NCI-H345 treated with DMSO at 0.1 percent for 48 hours (cell line): ENCODE measurements at regions not wholly inside any gene's neighbourhood (a gene's known extent, or its start where the extent isn't known, plus 50 kb on each side); places are given as distances from the start of the nearest gene placed in this dataset.

Source experiments
- DNase-seq: peaks from one replicate; lab custom pipeline; 2025; ENCODE audit not compliant: unreplicated experiment; lab: John Stamatoyannopoulos, UW

DNA sequence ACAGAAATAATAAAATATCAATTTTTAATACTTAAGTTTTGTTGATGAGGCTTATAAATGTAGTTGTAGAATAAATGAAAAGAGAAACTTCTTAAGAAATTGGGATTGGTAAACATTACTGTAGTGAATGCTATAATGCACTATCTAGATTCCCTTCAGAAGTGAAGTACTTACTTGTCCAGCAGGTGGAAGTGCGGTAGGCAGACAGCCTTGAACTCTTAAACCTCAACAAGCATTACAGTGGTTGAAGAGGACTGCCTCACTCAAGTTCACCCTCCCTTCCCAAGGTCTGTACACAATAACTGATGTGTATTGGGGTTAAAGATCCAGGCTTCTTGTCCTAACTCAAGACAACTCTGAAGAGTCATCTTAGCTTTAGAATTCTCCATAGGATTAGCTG is 931.0 kb upstream of the LRRTM1 start:
- no peak for DNase-seq

DNA sequence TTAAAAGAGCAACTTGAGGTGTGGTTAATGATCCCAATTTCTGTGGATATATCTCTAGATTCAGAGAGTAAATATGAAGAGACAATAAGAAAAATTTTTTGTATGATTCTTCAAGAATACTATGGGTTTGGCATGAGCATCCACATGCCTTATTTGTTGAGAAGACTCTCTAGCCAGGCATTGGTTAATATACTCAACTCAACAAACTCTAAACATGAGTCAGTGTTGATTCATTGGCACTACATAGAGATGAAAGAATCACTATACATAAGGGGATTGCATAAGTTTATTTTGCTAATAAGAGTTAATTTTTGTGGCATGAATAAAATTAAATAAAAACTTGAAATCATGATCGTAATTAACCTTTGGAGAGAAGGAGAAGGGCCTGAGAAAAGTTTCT is 930.2 kb upstream of the LRRTM1 start:
- no peak for DNase-seq

DNA sequence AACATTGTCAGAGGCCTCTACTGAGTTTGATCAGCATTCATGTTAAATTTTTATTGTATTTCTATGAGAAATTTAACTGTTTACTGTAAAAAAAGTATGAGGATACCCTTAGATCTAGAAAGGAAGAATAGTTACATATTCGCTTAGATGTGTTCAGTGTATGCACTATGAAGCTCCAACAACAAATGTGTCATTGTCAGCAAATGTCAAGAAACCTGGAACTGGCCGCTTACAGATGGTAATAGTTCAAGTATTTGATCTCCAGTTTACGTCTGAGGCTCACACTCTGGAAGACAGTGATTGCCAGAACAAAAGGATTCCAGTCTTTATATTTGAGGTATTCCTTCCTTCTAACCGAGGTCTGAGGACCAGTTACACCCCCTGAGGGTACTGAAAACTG is 921.2 kb upstream of the LRRTM1 start:
- no peak for DNase-seq

DNA sequence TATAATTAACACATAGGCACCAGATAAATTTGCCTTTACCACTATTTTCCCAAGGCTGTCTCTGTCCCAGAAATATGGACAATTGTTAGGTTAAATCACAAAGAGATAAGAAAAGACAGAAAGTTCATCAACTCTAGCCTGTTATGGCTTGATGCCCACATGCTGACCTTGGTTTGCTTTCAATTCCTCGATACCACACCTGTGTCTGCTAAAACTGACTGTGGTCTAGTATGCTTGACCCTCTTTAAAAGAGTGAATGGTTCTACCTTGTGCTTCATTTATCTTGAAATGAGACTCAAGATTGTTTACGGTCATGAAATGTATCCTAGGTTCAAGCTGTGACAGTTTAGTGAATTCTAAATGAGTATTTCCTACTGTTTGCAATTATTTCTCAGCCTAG is 909.0 kb upstream of the LRRTM1 start:
- DNase-seq, result no peak

DNA sequence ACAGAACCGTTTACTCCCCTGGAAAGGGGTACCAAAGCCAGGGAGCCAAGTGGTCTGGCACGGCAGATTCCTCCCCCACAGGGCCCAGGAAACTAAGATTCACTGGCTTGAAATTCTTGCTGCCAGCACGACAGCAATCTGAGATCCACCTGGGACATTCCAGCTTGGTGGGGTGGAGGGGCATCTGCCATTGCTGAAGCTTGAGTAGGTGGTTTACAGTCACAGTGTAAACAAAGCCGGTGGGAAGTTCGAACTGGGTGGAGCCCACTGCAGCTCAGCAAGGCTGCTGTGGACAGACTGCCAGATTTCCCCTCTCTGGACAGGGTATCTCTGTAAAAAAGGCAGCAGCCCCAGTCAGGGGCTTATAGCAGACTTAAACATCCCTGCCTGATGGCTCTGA is 901.7 kb upstream of the LRRTM1 start:
- DNase-seq, result no peak

DNA sequence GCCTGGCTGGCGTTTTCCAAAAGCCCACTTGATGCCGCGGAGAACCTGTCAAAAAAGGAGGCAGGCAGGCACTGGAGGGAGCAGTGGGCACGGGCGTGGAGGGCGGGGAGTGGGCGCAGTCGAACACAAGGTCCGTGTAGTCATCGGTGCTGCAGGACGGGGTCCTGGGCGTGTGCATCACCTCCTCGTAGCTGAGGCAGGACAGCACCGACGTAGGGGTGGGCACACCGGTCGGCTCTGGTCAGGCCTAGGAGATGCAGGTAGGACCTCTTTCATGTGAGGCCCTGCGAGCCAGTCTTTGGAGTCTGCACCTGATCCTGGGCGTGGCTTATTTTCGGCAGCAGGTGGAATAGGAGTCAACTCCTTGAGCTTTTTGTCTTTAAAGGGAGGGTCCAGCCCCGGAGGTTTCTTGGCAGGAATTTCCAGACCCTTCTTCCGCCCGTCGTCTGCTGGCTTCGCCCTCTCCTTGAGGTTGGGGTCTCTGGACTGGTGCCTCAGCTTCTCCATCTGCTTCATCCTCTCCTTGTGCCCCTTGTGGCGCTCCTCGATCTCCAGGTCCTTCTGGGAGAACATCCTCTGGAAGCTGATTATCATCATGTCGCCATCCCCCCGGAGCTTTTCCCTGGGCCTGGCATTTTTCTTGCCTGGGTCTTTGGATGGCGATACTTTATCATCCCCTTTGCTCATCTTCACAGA is 892.5 kb upstream of the LRRTM1 start:
- DNase-seq, result no peak

DNA sequence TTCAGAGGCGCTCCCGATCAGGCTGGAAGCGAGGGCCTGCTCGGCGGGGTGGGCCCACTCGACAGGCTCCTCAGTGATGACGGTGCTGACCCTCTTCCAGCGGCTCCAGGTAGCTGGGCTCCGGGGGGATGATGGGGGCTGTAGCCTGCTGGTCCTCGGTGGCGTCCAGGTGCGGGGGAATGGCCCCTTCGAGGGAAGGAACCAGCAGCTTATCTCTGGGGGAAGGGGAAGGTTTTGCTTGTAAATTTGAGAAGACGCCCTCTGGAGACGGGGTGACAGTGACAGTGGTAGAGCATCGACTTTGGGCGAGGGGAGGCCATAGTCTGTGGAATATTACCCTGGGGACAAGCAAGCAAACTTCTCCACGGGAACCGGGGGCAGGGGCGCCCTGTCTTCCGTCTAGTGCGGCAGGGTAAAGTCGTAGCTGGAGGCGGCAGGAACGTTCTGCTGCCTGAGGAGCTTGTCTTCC is 891.9 kb upstream of the LRRTM1 start:
- no peak for DNase-seq

DNA sequence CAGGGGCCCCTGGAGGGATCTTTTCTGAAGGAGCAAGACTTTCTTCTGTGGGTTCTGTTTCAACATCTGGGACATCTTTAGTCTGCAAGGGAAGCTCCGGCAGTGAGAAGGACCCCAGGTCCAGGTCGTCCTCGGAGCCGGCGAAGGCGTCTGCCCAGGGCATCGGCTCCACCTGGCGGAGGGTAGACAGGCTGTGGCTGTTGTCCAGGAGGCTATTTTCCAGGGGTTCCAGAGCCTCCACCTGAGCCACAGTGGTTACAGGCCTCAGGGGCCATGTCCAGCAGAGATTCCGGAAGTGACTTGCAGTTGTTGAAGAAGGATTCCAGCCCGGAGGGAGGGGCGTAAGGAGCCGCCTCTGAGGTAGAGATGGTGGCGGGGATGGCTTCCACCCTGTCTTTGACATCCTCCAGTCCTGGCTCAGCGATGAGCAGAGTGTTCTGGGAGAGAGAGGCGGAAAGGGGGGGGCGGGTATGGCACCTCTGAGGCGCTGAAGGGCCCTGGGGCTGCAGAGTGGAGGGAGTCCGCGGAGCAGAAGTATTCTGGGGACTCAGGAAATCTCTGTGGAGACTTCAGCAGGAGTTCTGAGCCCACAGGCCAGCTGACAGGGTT is 891.3 kb upstream of the LRRTM1 start:
- DNase-seq, result no peak

DNA sequence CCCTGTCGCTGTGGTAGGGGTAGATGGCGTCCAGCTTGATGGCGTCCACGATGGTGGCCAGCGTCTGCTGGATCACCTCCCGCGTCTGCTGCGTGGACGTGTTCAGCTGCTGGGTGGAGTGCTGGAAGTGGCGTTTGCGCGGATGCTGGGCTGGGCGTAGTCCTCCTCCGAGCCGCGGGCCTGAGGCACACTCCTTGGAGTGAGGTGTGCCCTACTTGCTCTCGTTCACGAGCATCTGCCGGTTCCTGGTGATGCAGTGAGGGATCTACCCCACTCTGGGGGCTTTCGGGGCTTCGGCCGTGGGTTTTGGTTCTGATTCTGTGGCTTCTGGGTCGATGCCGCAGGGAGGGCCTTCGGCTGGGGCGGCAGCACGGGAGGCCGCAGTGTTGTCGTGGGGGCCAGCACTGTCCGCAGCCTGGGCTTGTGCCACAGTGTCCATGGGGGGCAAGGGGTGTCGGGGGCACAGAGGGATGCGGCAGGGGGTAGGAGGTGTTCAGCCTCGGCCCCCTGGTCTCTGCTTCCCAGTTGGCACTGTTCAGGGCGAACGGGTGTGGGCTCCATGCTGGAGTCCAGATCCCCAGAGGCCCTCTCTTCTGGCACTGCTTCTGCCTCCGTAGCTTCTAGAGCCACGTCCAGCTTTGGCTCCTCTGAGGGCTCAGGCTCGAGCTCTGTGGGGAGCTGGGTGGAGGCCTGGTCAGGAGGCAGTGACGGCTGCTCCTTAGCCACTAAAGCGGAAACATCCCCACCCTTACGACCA is 890.6 kb upstream of the LRRTM1 start:
- no peak for DNase-seq

DNA sequence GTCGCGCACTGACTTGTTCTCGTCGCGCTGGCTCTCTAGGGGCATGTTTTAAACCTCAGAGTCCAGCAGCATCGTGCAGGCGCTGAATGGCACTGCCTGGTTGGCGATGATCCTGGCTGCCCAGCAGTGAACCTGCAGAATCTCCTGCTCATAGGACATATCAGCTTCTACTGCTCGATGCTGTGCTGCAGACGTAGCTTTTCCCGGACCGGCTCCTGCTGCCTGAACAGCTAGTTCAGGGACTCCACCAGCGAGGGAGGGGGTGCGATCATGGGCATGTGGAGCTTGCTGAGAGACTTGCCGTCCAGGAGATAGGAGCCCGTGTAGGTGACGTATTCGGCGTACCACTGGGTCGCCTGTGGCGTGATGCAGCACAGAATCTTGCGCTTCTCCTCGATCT is 890.0 kb upstream of the LRRTM1 start:
- no peak for DNase-seq

DNA sequence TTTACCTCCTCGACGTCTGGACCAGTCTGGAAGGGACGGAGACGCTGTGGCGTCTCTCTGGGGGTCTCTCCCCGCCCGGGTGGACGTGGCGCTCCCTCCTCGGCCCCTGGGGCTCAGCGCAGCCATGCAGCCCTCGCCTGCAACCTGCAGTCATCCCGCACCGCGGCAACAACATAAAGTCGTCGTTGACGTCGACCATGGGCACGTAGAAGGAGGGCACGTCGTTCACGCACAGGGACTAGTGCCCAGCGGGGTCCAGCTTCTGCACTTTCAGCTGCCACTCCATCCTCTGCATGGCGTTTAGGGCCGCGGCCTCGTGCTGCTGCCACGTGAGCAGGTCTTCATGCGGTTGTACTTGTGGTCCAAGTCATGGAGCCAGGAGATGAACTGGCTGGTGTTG is 889.6 kb upstream of the LRRTM1 start:
- no peak for DNase-seq

DNA sequence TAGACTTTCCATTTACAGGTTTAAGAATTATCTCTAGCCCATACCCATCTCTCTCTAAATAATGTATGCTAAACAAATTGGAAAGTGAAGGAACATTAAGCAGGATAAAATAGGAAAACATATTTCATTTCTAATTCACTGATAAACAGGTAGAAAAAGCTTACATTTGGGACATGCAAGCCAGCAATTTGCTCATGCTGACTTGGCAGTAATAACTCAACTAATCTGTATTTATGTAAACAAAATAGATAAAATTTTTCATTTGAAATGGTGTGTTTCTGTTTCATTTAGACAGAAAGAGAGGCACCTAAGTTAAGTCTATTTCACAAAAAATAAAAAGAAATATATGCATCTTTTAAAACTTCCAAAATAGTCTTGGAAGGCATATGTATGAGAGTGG is 877.3 kb upstream of the LRRTM1 start:
- no peak for DNase-seq

DNA sequence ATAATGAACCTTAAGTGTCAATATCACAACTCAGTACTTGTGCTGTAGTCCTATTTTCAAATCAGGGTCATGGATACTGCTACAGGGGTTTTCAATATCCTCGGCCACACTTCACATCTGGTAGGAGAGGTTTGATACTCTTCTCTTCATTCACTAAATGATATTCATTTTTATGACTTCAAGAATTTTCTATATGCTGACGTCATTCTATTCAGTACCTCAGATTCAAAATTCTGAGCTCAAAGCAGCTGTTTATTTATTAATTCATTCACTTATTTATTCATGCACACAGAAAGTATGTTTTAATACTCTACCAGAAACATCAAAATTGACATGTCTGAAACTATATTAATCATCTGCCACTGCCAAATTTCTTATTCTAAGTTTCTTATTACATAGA is 866.9 kb upstream of the LRRTM1 start:
- no peak for DNase-seq

DNA sequence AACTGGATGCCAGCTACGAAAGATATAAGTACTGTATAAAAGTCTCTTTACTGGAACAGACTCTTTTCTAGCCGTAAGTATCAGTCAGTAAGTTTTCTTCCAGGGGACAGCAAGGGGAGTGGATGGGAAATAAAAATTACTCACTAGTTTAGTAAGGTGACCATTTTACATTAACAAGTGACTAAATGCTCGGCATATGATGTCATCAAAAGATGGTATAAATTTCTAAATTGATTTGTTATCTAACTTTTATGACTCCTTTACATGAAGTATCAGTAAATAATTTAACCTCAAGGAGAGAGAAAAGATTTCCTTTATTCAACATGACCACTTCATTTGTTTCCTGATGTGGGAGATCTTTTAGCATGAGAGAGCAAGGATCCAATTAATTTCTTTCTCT is 859.0 kb upstream of the LRRTM1 start:
- DNase-seq, result no peak

DNA sequence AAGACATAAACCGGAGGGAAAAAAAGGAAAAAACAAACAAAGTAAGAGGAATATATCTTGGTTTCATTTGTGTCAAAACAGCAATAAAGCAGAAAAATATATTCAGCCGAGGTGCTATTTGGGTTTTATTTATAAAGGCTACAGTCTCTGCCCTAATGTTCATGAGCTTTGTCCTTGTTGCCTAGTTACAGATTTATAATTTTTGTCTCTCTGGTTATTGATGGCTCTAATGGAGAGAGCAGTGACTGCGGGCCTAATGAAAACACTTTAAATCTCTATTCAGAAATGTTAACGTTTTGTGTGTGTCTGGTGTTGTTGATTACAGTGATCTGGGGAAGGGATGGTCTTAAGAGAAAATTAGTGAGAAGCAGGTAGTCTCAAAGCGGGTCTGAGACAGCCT is 854.0 kb upstream of the LRRTM1 start:
- no peak for DNase-seq

DNA sequence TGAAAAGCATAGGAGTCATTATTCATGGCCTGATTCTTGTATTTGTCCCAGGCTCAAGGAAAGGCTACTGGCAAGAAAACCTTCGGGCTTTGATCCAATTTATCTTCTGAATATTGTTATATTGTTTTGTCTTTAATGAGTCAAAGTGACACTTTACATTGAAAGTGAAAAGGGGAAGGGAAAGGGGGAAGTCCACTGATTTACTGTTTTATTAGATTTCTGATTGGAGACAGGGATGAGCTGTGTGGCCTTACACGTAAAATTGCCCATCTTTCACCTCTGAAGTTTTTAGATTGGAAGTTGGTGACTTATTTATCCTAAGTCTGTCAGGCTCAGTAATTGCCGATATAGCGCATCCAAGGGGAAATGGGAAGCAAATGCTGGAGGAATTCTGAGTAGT is 843.8 kb upstream of the LRRTM1 start:
- DNase-seq, result no peak

DNA sequence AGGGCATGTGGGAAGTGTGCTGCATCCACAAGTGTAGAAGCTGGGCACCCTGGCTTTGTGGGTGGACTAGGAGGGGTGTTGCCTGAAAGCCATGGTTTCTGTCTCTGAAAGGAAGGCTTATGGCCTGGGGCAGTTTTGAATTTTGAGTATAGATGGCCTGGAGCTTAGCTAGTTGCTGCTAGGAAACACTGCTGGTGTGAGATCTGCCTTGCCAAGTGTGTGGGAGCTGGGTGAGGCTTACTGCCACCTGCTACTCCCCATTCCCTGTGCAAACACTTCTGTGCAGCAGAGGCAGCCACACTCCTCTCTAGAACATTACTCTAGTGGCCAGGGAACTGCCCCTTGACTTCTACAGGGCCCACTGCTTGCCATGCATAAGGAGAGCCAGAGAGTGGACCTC is 831.7 kb upstream of the LRRTM1 start:
- DNase-seq, result no peak

DNA sequence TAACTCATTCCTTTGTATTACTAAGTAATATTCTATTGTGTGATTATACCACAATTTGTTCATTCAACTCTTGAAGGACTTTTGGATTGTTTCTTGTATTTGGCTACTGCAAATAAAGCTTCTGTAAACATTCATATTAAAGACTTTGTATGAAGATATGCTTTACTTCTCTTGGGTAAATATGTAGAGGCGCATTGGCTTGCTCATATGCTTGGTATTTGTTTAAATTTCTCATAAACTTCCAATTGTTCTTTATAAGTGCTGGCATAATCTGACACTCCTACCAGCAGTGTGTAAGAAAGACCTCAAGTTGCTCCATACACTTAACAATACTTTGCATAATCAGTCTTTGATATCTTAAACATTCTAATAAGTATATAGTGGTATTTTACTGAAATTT is 792.8 kb upstream of the LRRTM1 start:
- no peak for DNase-seq

DNA sequence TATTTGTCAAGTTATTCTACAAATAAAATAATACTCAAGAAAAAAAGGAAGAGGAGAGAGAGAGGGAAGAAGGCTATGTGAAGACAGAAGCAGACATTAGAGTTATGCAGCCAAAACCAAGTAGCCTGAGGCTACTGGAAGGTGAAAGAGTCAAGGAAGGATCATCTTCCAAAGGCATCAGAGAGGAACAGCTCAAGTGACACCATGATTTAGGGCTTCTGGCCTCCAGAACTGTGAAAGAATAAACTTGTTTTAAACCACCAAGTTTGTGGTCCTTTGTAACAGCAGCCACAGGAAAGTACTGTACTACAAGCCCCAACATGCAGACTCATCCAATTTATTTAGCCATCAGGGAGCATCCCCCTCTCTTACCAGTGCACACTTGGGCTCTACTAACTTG is 788.5 kb upstream of the LRRTM1 start:
- no peak for DNase-seq

DNA sequence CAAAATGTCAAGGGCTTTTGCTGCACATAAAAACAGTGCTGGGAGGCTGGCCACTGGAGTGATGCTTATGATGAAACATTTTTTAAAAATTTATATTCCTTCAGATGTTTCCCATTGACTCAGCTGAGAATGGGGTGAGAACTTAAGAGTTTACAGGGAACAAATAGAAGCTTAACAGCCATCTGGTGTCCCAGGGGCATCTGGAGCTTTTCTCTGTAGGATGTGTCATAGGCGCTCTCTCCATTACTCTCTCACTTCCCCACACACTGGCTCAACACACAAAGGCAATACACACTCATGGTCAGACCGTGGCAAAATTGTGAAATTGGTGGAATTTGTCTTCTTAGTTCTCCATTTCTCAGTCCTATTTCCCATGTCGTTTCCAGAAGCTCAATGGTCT is 783.1 kb upstream of the LRRTM1 start:
- no peak for DNase-seq

DNA sequence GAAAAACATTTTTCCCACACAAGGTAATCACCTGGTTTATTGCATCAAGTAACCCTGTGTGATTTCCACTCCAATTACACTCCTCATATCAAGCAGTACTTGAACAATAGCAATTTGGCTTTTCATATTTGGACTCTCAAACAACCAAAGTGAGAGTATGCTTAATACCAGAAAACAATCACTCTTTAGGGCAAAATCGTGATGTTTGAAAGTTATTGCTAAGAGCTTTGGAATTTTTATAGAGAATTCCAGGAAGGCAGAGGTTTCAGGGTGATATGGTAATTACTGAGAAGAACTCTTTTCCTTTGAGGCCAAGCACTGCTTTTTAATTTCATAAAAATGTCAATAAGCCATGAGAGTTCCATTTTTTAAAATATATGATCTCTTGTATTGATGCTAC is 779.5 kb upstream of the LRRTM1 start:
- no peak for DNase-seq

DNA sequence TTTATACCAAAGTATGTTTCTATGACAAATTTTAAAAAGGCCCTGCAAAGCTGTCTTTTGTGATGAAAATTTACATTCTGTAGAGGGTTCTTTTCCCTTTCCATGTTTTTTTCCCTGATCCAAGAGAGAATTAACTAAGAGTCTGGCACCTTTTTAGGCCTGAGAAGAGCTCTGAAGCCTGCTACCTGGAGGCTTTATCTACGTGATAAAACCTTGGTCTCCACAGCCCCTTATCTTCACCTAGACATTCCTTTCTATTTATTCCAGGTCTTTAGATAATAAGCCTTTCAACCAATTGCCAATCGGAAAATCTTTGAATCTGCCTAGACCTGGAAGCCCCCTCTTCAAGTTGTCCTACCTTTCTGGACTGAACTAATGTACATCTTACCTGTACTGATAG is 774.1 kb upstream of the LRRTM1 start:
- DNase-seq, result no peak
